Right lobe of liver (tissue), 6 donors: ENCODE measurements at regions not wholly inside any gene's neighbourhood (a gene's known extent, or its start where the extent isn't known, plus 50 kb on each side); places are given as distances from the start of the nearest gene placed in this dataset.

Experiments used
- ATAC-seq, 4 donors: fragments of 200-7000 bp; cut with Tn5 transposase; one replicate each; pipeline ENCODE4 v1.9.1; 2020; ENCODE audit warnings: mild to moderate bottlenecking in 4 of 4, moderate library complexity in 4 of 4
- DNase-seq, 3 donors: peaks; one replicate each; pipeline ENCODE4 v3.0.0-alpha.2; 2020
- H3K27ac ChIP-seq, 3 donors: fragments of 200-600 bp; one replicate each; pipeline ENCODE4 v1.8.0; 2022
- H3K27me3 ChIP-seq, 2 donors: fragments of 200-600 bp; one replicate each; pipeline ENCODE4 v1.8.0; 2022
- H3K36me3 ChIP-seq, 4 donors: fragments of 200-600 bp; sonication (generic) in 1 of 4; one replicate each; pipeline versions ENCODE4 v1.5.1 to v1.8.0; 2017 to 2022; ENCODE audit warnings: control low read depth in 1 of 4
- H3K4me1 ChIP-seq, 4 donors: fragments of 200-600 bp; sonication (generic) in 1 of 4; one replicate each; pipeline versions ENCODE4 v1.5.1 to v1.8.0; 2017 to 2022; ENCODE audit warnings: control low read depth in 1 of 4
- H3K4me3 ChIP-seq, 3 donors: fragments of 200-600 bp; one replicate each; pipeline ENCODE4 v1.8.0; 2022
- H3K9me3 ChIP-seq, 4 donors: fragments of 200-600 bp; sonication (generic) in 1 of 4; one replicate each; pipeline versions ENCODE4 v1.5.1 to v1.8.0; 2017 to 2022; ENCODE audit warnings: control low read depth in 1 of 4
- POLR2A ChIP-seq: fragments of 450-650 bp; IDR thresholded peaks from one replicate; pipeline ENCODE4 v1.6.1; 2017; ENCODE audit warnings: antibody characterized with exemption, mild to moderate bottlenecking
- WGBS: methylation state at CpG from one replicate; pipeline ENCODE4 v1.1.6; 2018; ENCODE audit warnings: low coverage, low lambda C conversion rate; ENCODE audit not compliant: insufficient coverage; ENCODE audit errors: missing lambda C conversion rate; 5-methylcytosine and 5-hydroxymethylcytosine counted together
- intact Hi-C, 2 donors: fragments of 100-400 bp; cut with DNase I; formaldehyde crosslinking; loops; one replicate each; pipeline versions ENCODE4 v1.11.2 to v1.14.1; 2022
- TF ChIP-seq, protein P1 (sequence below), 4 donors: fragments of 200-600 bp in 3 of 4; fragments of 450-650 bp in 1 of 4; IDR thresholded peaks; one replicate each; pipeline versions ENCODE4 v1.5.1 to v1.8.0; 2016 to 2022; ENCODE audit warnings: antibody characterized with exemption in 4 of 4, mild to moderate bottlenecking in 2 of 4
- donor health status: DM: no; HTN: yes; CAD: no.
- donor health status: DM: no; HTN: no; CAD: no.
- donor health status: DM: no; HTN: no; CAD: no.
- donor health status: DM: no; HTN: yes; CAD: no.
- donor health status: DM: no; HTN: yes; CAD: no.

DNA sequence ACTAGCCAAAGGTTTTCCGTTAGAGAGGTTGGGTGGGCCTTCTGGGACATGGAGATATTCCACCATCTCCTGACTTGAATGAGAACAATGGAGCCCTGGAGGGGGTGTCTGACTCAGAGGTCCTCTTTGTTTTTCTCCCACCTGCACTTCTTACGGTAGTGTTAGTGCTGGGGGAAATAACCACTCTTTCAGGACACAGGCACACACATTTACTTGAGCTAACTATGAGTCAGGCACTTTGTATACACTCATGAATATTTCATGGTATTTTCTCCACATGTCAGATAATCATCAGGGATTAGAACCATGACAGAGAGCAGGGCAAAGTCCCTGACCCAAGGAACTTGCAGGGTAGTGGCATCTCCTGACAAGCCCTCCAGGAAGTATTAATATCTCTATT lies 439.1 kb downstream of the TSN start:
- TF ChIP-seq, protein P1, sequence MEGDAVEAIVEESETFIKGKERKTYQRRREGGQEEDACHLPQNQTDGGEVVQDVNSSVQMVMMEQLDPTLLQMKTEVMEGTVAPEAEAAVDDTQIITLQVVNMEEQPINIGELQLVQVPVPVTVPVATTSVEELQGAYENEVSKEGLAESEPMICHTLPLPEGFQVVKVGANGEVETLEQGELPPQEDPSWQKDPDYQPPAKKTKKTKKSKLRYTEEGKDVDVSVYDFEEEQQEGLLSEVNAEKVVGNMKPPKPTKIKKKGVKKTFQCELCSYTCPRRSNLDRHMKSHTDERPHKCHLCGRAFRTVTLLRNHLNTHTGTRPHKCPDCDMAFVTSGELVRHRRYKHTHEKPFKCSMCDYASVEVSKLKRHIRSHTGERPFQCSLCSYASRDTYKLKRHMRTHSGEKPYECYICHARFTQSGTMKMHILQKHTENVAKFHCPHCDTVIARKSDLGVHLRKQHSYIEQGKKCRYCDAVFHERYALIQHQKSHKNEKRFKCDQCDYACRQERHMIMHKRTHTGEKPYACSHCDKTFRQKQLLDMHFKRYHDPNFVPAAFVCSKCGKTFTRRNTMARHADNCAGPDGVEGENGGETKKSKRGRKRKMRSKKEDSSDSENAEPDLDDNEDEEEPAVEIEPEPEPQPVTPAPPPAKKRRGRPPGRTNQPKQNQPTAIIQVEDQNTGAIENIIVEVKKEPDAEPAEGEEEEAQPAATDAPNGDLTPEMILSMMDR (IDR thresholded peaks at IDR 0.05), result no peak
- no peak for TF ChIP-seq POLR2A
- intact Hi-C loops, result no loop called here
- no peak for ATAC-seq
- WGBS, result 55% methylated on average over 2 of the region's 2 CpGs
- DNase-seq, result no peak
- Histone ChIP-seq H3K4me1 (no peaks in the 10 kb centered on the region), H3K4me3 (no peak overlapping the region), H3K27ac (no peak overlapping the region), H3K27me3 (no peaks in the 10 kb centered on the region), H3K36me3 (no peaks in the 10 kb centered on the region), H3K9me3 (no peaks in the 10 kb centered on the region)

DNA sequence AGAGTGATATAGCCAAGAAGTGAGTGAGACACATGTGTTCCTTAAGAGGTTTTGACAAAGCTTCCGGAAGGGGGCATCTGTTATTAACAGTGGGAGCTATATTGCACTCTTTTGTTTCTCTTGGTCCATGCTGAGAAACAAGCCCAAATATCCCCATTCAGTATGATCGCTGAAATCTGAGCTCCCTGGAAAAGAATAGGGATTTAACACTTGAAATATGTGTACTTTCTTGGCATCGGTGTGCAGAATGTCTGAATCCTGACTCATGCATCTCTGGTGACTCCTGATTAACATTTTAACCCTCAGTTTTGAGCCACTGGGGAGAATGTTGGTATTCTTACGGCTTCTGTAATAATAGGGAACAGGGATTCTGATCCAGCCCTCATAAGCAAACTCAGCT lies 448.1 kb downstream of the TSN start:
- Histone ChIP-seq H3K9me3 (no peaks in the 10 kb centered on the region), H3K36me3 (no peaks in the 10 kb centered on the region), H3K27me3 (no peaks in the 10 kb centered on the region), H3K4me1 (no peaks in the 10 kb centered on the region), H3K4me3 (no peak overlapping the region), H3K27ac (no peak overlapping the region)
- ATAC-seq (no peak), DNase-seq (no peak)
- intact Hi-C loops, result no loop called here
- 59% methylated on average over 4 of the region's 4 CpGs for WGBS
- TF ChIP-seq POLR2A, result no peak

DNA sequence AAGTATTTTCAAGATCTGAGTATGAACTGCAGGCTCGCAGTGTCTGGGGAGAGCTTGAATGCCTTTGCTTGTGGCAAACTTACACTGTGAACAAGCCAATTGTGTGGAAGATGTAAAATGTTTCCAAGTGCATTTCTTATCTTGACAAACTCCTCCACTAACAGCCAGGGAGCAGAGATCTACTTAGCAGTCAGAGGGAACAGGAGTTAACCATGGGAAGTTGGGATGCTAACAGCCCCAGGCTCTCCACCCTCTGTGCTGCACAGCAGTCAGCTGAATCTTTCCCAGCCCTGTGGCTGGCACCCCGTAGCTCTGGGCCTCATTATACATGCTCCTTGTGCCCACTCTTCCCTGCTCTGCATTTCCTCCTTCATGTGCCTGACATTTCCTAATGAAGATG lies 450.2 kb downstream of the TSN start:
- H3K36me3 ChIP-seq, result no peaks in the 10 kb centered on the region
- ATAC-seq, result no peak
- no peak for DNase-seq
- no peaks in the 10 kb centered on the region for H3K4me1 ChIP-seq
- no peaks in the 10 kb centered on the region for H3K27me3 ChIP-seq
- WGBS, result 17% methylated on average over 1 of the region's 2 CpGs
- TF ChIP-seq POLR2A, result no peak
- TF ChIP-seq, protein P1 (IDR thresholded peaks at IDR 0.05), result no peak
- no peak overlapping the region for H3K4me3 ChIP-seq
- no peak overlapping the region for H3K27ac ChIP-seq
- H3K9me3 ChIP-seq, result no peaks in the 10 kb centered on the region
- intact Hi-C loops, result no loop called here

DNA sequence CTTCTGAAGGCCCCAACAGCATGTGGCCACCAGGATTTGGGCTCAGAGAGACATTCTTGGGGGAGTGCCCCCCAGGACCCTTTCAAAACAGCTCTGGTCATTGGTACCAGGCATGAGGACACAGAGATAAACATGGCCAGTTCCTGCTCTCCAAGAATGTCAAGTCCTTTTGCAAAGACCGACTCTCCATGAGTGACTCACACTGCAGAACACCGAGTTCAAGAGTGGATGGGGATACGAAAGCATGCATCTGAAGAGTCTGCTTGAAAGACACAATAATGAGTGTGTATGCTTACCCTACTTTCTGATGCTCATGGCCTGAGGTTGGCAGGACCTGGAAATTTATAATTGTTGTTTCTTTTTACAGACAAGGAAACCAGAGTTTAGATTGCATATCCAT lies 450.6 kb downstream of the TSN start:
- Histone ChIP-seq H3K4me3 (no peak overlapping the region), H3K27ac (no peak overlapping the region), H3K4me1 (no peaks in the 10 kb centered on the region), H3K27me3 (no peaks in the 10 kb centered on the region), H3K36me3 (no peaks in the 10 kb centered on the region), H3K9me3 (no peaks in the 10 kb centered on the region)
- ATAC-seq (no peak), DNase-seq (no peak)
- no peak for TF ChIP-seq POLR2A
- TF ChIP-seq, protein P1 (IDR thresholded peaks at IDR 0.05), result no peak
- intact Hi-C loops, result no loop called here
- whole genome bisulfite sequencing, result 40% methylated on average over 2 of the region's 3 CpGs

DNA sequence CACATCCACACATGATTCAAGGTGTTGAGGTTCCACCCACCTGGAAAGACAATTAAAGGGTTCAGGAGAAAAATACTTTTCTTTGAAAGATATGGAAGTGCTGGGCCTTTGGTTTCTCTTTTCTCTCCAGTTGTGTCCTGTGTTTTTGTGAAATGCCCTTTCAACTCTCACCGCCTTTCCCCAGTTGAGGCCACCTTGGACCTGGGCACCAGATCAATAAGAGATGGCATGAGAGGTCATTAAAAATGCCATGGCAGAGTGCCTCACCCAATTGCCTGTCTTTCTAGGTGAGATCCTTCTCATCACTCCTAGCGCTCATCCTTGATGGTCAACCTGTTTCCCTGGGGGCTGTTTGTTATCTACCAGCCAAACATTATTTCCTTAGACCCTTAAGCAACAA lies 453.9 kb downstream of the TSN start:
- Histone ChIP-seq H3K9me3 (no peaks in the 10 kb centered on the region), H3K4me1 (no peaks in the 10 kb centered on the region), H3K36me3 (no peaks in the 10 kb centered on the region), H3K4me3 (no peak overlapping the region), H3K27me3 (no peaks in the 10 kb centered on the region), H3K27ac (no peak overlapping the region)
- peak in 1 of 3 donors; percentile 67 for DNase-seq
- intact Hi-C loops, result no loop called here
- peak; percentile 78 to 96 (median 82) for ATAC-seq
- TF ChIP-seq, protein P1 (IDR thresholded peaks at IDR 0.05), result no peak
- no peak for TF ChIP-seq POLR2A
- 22% methylated on average over 1 of the region's 2 CpGs for WGBS
